GM23338 (cell line): ENCODE measurements at regions not wholly inside any gene's neighbourhood (a gene's known extent, or its start where the extent isn't known, plus 50 kb on each side); places are given as distances from the start of the nearest gene placed in this dataset.

Source experiments
- ATAC-seq: fragments of 200-7000 bp; cut with Tn5 transposase; 3 replicates; pipeline ENCODE4 v1.9.1; 2020
- DNase-seq: peaks from one replicate; pipeline ENCODE4 v3.0.0-alpha.2; 2015; ENCODE audit warnings: low spot score
- H2AFZ ChIP-seq: fragments of 200-600 bp; sonication (generic); 2 replicates; pipeline ENCODE4 v1.8.0; 2016; ENCODE audit warnings: antibody characterized with exemption, mild to moderate bottlenecking, moderate library complexity
- H3F3A ChIP-seq: fragments of 200-600 bp; sonication (generic); replicated peaks from 2 replicates; pipeline ENCODE4 v1.8.0; 2017; ENCODE audit warnings: antibody characterized with exemption, mixed run types, low read depth
- H3K27ac ChIP-seq: fragments of 200-600 bp; sonication (generic); 2 replicates; pipeline ENCODE4 v1.6.1; 2016; ENCODE audit warnings: low read depth
- H3K27me3 ChIP-seq: fragments of 200-600 bp; sonication (generic); 2 replicates; pipeline ENCODE4 v1.8.0; 2016; ENCODE audit warnings: mild to moderate bottlenecking, mixed run types, moderate library complexity; ENCODE audit not compliant: insufficient read depth
- H3K36me3 ChIP-seq: fragments of 200-600 bp; sonication (generic); 2 replicates; pipeline ENCODE4 v1.8.0; 2016; ENCODE audit warnings: mild to moderate bottlenecking; ENCODE audit not compliant: insufficient read depth
- H3K4me1 ChIP-seq: fragments of 200-600 bp; sonication (generic); 2 replicates; pipeline ENCODE4 v1.8.0; 2016; ENCODE audit warnings: mild to moderate bottlenecking, moderate library complexity; ENCODE audit not compliant: insufficient read depth
- H3K4me2 ChIP-seq: fragments of 200-600 bp; sonication (generic); 2 replicates; pipeline ENCODE4 v1.7.1; 2017; ENCODE audit warnings: mixed run types
- H3K4me3 ChIP-seq: fragments of 200-600 bp; sonication (generic); 2 replicates; pipeline ENCODE4 v1.6.1; 2016; ENCODE audit warnings: mixed run types
- H3K79me2 ChIP-seq: fragments of 200-600 bp; sonication (generic); replicated peaks from 2 replicates; pipeline ENCODE4 v1.8.0; 2017; ENCODE audit warnings: mild to moderate bottlenecking; ENCODE audit not compliant: insufficient read depth
- H3K9me2 ChIP-seq: fragments of 200-600 bp; sonication (generic); 2 replicates; pipeline ENCODE4 v1.8.0; 2017; ENCODE audit not compliant: insufficient read depth
- H4K20me1 ChIP-seq: fragments of 200-600 bp; sonication (generic); replicated peaks from 2 replicates; pipeline ENCODE4 v1.8.0; 2017; ENCODE audit warnings: mild to moderate bottlenecking; ENCODE audit not compliant: insufficient read depth
- H3K27ac Mint-ChIP-seq: 2 replicates; pipeline ENCODE4 v1.8.0; 2020; ENCODE audit warnings: inconsistent platforms, mild to moderate bottlenecking, moderate library complexity, mixed read lengths
- H3K27me3 Mint-ChIP-seq: 3 replicates; pipeline ENCODE4 v1.8.0; 2022; ENCODE audit warnings: low read depth, mild to moderate bottlenecking, moderate library complexity, mixed read lengths, inconsistent platforms; ENCODE audit not compliant: insufficient read depth, poor library complexity
- H3K36me3 Mint-ChIP-seq: 3 replicates; pipeline ENCODE4 v1.8.0; 2021; ENCODE audit warnings: low read depth, mild to moderate bottlenecking, inconsistent platforms, moderate library complexity, mixed read lengths
- H3K4me1 Mint-ChIP-seq: 3 replicates; pipeline ENCODE4 v1.8.0; 2020; ENCODE audit warnings: mild to moderate bottlenecking, inconsistent platforms, mixed read lengths
- H3K4me3 Mint-ChIP-seq: 3 replicates; pipeline ENCODE4 v1.8.0; 2021; ENCODE audit warnings: moderate library complexity, mild to moderate bottlenecking, inconsistent platforms, mixed read lengths
- H3K9me3 Mint-ChIP-seq: 3 replicates; pipeline ENCODE4 v1.8.0; 2020; ENCODE audit warnings: moderate library complexity, mild to moderate bottlenecking, inconsistent platforms, mixed read lengths
- CREB1 ChIP-seq: fragments of 250-450 bp; sonication (Bioruptor Pico); IDR thresholded peaks from 2 replicates; pipeline ENCODE4 v1.5.0; 2020; ENCODE audit warnings: low read depth, mild to moderate bottlenecking, moderate library complexity
- CTCF ChIP-seq, 2 experiments: fragments of 200-600 bp in 1 of 2; sonication (generic) in 1 of 2; conservative IDR thresholded peaks; 2 replicates each; pipeline versions ENCODE4 v1.5.1 to v1.6.1; 2016 to 2017; ENCODE audit warnings: antibody characterized with exemption in 2 of 2, low read depth in 2 of 2, mild to moderate bottlenecking in 2 of 2, moderate library complexity in 1 of 2
- ETS1 ChIP-seq: IDR thresholded peaks from 2 replicates; pipeline ENCODE4 v1.6.1; 2016; ENCODE audit warnings: antibody characterized with exemption
- EZH2 ChIP-seq: fragments of 200-600 bp; sonication (generic); IDR thresholded peaks from one replicate; pipeline ENCODE4 v1.8.0; 2017; ENCODE audit warnings: antibody characterized with exemption, mild to moderate bottlenecking, low read depth; ENCODE audit not compliant: unreplicated experiment
- EZH2phosphoT487 ChIP-seq: fragments of 200-600 bp; sonication (generic); IDR thresholded peaks from one replicate; pipeline ENCODE4 v1.8.1; 2018; ENCODE audit warnings: antibody characterized with exemption; ENCODE audit not compliant: unreplicated experiment
- JUNB ChIP-seq: IDR thresholded peaks from one replicate; pipeline ENCODE4 v1.6.1; 2016; ENCODE audit warnings: antibody characterized with exemption; ENCODE audit not compliant: unreplicated experiment
- NANOG ChIP-seq: IDR thresholded peaks from 2 replicates; pipeline ENCODE4 v1.6.1; 2016; ENCODE audit warnings: antibody characterized with exemption, borderline replicate concordance
- POLR2AphosphoS5 ChIP-seq: IDR thresholded peaks from 2 replicates; pipeline ENCODE4 v1.6.1; 2016; ENCODE audit warnings: antibody characterized with exemption, low read depth
- REST ChIP-seq: IDR thresholded peaks from one replicate; pipeline ENCODE4 v1.6.1; 2018; ENCODE audit warnings: antibody characterized with exemption; ENCODE audit not compliant: unreplicated experiment
- STAT1 ChIP-seq: IDR thresholded peaks from one replicate; pipeline ENCODE4 v1.6.1; 2016; ENCODE audit warnings: antibody characterized with exemption; ENCODE audit not compliant: unreplicated experiment
- ZNF114 ChIP-seq: fragments of 250-450 bp; sonication (Bioruptor Pico); IDR thresholded peaks from 2 replicates; pipeline ENCODE4 v1.5.0; 2020; ENCODE audit warnings: mild to moderate bottlenecking, moderate library complexity
- ZNF331 ChIP-seq: fragments of 250-450 bp; sonication (Bioruptor Pico); IDR thresholded peaks from 2 replicates; pipeline ENCODE4 v1.5.0; 2020; ENCODE audit warnings: low read depth, mild to moderate bottlenecking, moderate library complexity
- ZNF462 ChIP-seq: fragments of 250-450 bp; sonication (Bioruptor Pico); IDR thresholded peaks from 2 replicates; pipeline ENCODE4 v1.5.0; 2020; ENCODE audit warnings: mild to moderate bottlenecking, moderate library complexity

- Histone ChIP-seq H2AFZ (peak overlapping the region; percentile 73; the same call in 1 of the 2 replicates), H3K4me2 (no peak overlapping the region), H4K20me1 (no peaks in the 10 kb centered on the region), H3K79me2 (no peaks in the 10 kb centered on the region), H3K27me3 (no peaks in the 10 kb centered on the region), H3K27ac (no peak overlapping the region), H3F3A (no peaks in the 10 kb centered on the region), H3K4me1 (no peaks in the 10 kb centered on the region), H3K4me3 (no peak overlapping the region), H3K9me2 (no peaks in the 10 kb centered on the region), H3K36me3 (no peaks in the 10 kb centered on the region)
- no peaks in the 10 kb centered on the region for H3K27me3 Mint-ChIP-seq
- no peak for TF ChIP-seq STAT1
- no peak for TF ChIP-seq ZNF114
- no peak for TF ChIP-seq EZH2
- no peak for TF ChIP-seq NANOG
- no peak for TF ChIP-seq ETS1
- TF ChIP-seq JUNB, result no peak
- TF ChIP-seq REST, result no peak
- no peak for TF ChIP-seq CTCF (conservative IDR thresholded peaks at IDR 0.05; ENCODE audit: low read depth in 2 of 2)
- TF ChIP-seq ZNF462, result no peak
- no peak for TF ChIP-seq POLR2AphosphoS5
- no peak for TF ChIP-seq EZH2phosphoT487
- no peak for TF ChIP-seq CREB1
- TF ChIP-seq ZNF331 (CRISPR knock-in tag), result no peak
- H3K4me3 Mint-ChIP-seq, result no peak overlapping the region
- ATAC-seq (no peak), DNase-seq (no peak)
- no peaks in the 10 kb centered on the region for H3K36me3 Mint-ChIP-seq
- peaks cover 7% of the 10 kb centered on the region for H3K4me1 Mint-ChIP-seq
- no peaks in the 10 kb centered on the region for H3K9me3 Mint-ChIP-seq
- no peak overlapping the region for H3K27ac Mint-ChIP-seq
These were observed 455.0 kb downstream of the ZIC3 start for GRCh38 chrX:138020941-138021340.
